Neural crest cell (in vitro differentiated cells): ENCODE measurements at regions not wholly inside any gene's neighbourhood (a gene's known extent, or its start where the extent isn't known, plus 50 kb on each side); places are given as distances from the start of the nearest gene placed in this dataset.
"Not testable (repeated sequence)": the region's sequence is repeated elsewhere in the genome, so short reads cannot be mapped to it uniquely, and the experiment has no call there.

ENCODE experiments used
- DNase-seq: peaks from one replicate; pipeline ENCODE4 v3.0.0; 2021; ENCODE audit warnings: low read depth, mixed read lengths, low spot score
- H3K27ac Mint-ChIP-seq: one replicate; pipeline ENCODE4 v1.8.0; 2021; ENCODE audit warnings: mild to moderate bottlenecking, mixed read lengths; ENCODE audit not compliant: unreplicated experiment
- H3K27me3 Mint-ChIP-seq: 2 replicates; pipeline ENCODE4 v1.8.0; 2021; ENCODE audit warnings: low read depth, mild to moderate bottlenecking, mixed read lengths
- H3K36me3 Mint-ChIP-seq: 2 replicates; pipeline ENCODE4 v1.8.0; 2021; ENCODE audit warnings: low read depth, mild to moderate bottlenecking, mixed read lengths
- H3K4me1 Mint-ChIP-seq: 2 replicates; pipeline ENCODE4 v1.8.0; 2021; ENCODE audit warnings: mixed read lengths
- H3K4me3 Mint-ChIP-seq: one replicate; pipeline ENCODE4 v1.8.0; 2021; ENCODE audit warnings: mild to moderate bottlenecking, mixed read lengths
- H3K9me3 Mint-ChIP-seq: 2 replicates; pipeline ENCODE4 v1.8.0; 2021; ENCODE audit warnings: mixed read lengths
- TF ChIP-seq, protein P1 (sequence below): fragments of 200-600 bp; sonication (generic); conservative IDR thresholded peaks from 2 replicates; pipeline ENCODE4 v1.5.0; 2021; ENCODE audit warnings: antibody characterized with exemption, mild to moderate bottlenecking

DNA sequence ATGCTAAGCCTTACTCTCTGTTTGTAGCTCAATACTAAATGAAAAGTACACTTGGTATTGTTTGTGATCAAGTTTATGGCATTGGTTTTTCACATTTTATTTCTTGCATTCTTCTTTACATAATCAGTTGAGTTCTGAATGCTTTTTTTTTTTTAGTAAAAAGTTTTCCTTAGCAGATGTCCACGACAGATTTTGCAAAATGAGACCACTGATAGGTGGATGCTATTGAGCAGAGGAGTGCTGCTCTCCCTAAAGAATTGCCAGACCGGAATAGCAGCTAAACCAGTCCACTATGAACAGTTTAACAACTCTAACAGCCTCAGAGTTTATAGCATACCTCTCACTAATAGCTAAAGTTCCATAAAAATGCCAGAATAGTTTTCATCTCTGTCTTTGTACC is 225.1 kb upstream of the CACNA2D1 start:
- Mint-ChIP-seq H3K4me3 (no peak overlapping the region), H3K36me3 (no peaks in the 10 kb centered on the region), H3K4me1 (no peaks in the 10 kb centered on the region), H3K27ac (no peak overlapping the region), H3K27me3 (no peaks in the 10 kb centered on the region), H3K9me3 (no peaks in the 10 kb centered on the region)
- DNase-seq, result no peak
- TF ChIP-seq, protein P1, sequence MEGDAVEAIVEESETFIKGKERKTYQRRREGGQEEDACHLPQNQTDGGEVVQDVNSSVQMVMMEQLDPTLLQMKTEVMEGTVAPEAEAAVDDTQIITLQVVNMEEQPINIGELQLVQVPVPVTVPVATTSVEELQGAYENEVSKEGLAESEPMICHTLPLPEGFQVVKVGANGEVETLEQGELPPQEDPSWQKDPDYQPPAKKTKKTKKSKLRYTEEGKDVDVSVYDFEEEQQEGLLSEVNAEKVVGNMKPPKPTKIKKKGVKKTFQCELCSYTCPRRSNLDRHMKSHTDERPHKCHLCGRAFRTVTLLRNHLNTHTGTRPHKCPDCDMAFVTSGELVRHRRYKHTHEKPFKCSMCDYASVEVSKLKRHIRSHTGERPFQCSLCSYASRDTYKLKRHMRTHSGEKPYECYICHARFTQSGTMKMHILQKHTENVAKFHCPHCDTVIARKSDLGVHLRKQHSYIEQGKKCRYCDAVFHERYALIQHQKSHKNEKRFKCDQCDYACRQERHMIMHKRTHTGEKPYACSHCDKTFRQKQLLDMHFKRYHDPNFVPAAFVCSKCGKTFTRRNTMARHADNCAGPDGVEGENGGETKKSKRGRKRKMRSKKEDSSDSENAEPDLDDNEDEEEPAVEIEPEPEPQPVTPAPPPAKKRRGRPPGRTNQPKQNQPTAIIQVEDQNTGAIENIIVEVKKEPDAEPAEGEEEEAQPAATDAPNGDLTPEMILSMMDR, result no peak

DNA sequence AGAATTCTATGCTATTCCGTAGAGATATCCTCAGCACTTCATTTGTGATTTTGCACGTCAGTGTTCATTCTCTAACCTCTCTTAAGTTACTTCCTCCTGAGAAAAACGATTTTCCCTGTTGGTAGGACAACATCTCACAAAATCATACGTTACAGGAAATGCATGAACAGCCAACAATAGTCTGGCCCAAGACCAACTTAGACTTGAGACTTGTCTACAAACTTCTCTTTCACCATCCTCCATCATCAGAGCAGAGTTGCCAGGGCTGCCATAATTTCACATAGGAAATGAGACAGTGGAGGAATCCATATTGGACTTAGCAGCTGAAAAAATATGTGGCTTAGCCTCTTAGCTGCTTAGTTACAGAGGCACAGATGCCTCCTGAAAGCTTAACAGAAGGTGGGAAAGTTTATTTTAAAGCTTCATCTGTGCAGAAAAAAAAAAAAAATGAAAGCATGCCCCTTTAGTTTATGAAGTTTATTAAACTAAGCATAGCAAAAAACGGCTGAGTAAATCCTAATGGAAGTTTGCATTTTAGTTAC is 222.5 kb upstream of the CACNA2D1 start:
- Mint-ChIP-seq H3K9me3 (no peaks in the 10 kb centered on the region), H3K4me3 (no peak overlapping the region), H3K27ac (no peak overlapping the region), H3K4me1 (no peaks in the 10 kb centered on the region), H3K27me3 (no peaks in the 10 kb centered on the region), H3K36me3 (no peaks in the 10 kb centered on the region)
- DNase-seq, result no peak
- TF ChIP-seq, protein P1, result no peak

DNA sequence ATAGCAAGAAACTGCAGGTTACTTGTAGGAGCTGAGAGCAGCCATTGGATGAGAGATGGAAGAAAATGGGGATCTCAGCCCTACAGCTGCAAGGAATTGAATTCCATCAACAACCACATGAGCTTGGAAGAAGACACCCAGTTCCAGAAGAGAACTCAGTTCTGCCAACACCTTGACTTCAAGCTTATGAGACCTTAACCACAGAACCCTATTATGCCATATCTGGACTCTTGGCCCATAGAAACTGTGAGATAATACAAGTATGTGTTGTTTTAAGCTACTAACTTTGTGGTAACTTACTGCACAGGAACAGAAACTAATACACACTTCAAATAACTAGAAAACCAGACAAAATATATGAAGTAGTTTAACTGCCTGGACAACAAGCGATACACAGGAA is 212.4 kb upstream of the CACNA2D1 start:
- peaks cover 6% of the 10 kb centered on the region for H3K9me3 Mint-ChIP-seq
- H3K36me3 Mint-ChIP-seq, result no peaks in the 10 kb centered on the region
- DNase-seq, result no peak

DNA sequence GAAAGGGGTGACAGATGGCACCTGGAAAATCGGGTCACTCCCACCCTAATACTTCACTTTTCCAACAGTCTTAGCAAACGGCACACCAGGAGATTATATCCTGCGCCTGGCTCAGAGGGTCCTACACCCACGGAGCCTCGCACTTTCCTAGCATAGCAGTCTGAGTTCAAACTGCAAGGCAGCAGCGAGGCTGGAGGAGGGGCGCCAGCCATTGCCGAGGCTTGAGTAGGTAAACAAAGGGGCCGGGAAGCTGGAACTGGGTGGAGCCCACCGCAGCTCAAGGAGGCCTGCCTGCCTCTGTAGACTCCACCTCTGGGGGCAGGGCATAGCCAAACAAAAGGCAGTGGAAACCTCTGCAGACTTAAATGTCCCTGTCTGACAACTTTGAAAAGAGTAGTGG is 206.5 kb upstream of the CACNA2D1 start:
- not testable (repeated sequence) for H3K4me3 Mint-ChIP-seq, DNase-seq, H3K27ac Mint-ChIP-seq, H3K27me3 Mint-ChIP-seq, H3K4me1 Mint-ChIP-seq, H3K36me3 Mint-ChIP-seq
- H3K9me3 Mint-ChIP-seq, result peaks cover 10% of the 10 kb centered on the region

More for the DNA sequence above, 212.4 kb upstream of the CACNA2D1 start:
- TF ChIP-seq, protein P1, result no peak
- no peak overlapping the region for H3K27ac Mint-ChIP-seq
- H3K4me1 Mint-ChIP-seq, result no peaks in the 10 kb centered on the region
- no peaks in the 10 kb centered on the region for H3K27me3 Mint-ChIP-seq
- no peak overlapping the region for H3K4me3 Mint-ChIP-seq

DNA sequence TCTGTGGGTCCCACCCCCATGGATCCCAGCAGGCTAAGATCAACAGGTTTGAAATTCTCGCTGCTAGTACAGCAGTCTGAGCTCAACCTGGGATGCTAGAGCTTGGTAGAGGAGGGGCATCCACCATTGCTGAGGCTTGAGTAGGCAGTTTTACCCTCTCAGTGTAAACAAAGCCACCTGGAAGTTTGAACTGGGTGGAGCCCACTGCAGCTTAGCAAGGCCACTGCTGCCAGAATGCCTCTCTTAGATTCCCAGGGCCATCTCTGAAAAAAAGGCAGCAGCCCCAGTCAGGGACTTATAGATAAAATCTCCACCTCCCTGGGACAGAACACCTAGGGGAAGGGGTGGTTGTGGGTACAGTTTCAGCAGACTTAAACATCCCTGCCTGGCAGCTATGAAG is 190.0 kb upstream of the CACNA2D1 start:
- H3K4me3 Mint-ChIP-seq, result no peak overlapping the region
- TF ChIP-seq, protein P1, result no peak
- H3K27ac Mint-ChIP-seq, result no peak overlapping the region
- no peak for DNase-seq
- H3K36me3 Mint-ChIP-seq, result no peaks in the 10 kb centered on the region
- H3K9me3 Mint-ChIP-seq, result no peaks in the 10 kb centered on the region
- no peaks in the 10 kb centered on the region for H3K4me1 Mint-ChIP-seq
- no peaks in the 10 kb centered on the region for H3K27me3 Mint-ChIP-seq

DNA sequence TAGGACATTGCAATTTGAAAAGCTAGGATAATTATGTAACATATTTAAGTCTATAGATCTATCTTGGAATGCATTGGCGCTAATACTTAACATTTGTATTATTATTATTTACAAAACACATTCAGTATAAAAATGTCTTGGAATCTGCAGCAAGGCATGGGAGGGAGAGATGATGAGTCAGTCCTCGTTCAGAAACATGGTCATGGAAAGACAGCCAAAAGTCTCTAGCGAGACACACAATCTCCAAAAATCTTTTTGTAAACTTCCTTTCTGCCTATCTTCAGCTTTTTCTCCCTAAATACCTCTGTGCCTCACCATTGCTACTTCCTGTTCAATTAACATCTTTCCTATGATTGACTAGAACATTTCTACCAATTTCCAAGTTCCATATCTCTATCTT is 188.4 kb upstream of the CACNA2D1 start:
- TF ChIP-seq, protein P1, result no peak
- Mint-ChIP-seq H3K9me3 (no peaks in the 10 kb centered on the region), H3K27ac (no peak overlapping the region), H3K27me3 (no peaks in the 10 kb centered on the region), H3K4me1 (no peaks in the 10 kb centered on the region), H3K4me3 (no peak overlapping the region), H3K36me3 (no peaks in the 10 kb centered on the region)
- no peak for DNase-seq
